ENCODE measurements at regions not wholly inside any gene's neighbourhood (a gene's known extent, or its start where the extent isn't known, plus 50 kb on each side); places are given as distances from the start of the nearest gene placed in this dataset.
A peak's percentile ranks its signal among the peaks of the same experiment; 100 is the strongest.

DNA sequence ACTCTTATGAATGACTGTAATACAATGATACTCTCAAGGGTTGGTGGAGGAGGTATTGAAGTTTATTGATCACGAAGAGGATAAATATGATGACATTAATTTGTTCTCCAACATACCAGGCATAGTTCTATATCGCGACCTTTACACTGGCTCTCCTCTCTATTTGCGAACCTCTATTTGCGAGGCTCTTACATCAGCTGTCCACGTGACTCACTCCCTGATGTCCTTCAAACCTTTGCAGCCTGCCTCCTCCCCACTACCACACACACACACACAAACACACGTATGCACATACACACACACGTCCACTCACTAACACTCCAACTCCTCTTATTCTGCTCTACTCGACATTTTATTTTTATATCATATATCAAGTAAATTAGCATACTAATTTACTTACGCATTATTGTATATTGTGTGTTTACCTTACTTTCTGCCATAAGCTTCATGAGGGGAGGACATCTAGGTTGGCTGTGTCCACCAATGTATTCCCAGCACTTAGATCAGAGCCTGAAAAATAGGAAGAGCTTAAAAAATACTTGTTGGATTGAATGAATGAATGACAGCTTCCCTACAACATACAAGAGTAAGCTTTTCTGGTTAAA lies 53.3 kb upstream of the TNFRSF21 start:
- Histone ChIP-seq H3F3A (replicated peaks; ENCODE audit: insufficient read depth) (no peaks in the 10 kb centered on the region), H3K9me2 (0 out of 2 replicates have a peak, but pooled peaks cover 2% of the 10 kb centered on the region), H3K4me3 (ENCODE audit: low read depth in 2 of 2, low read length in 1 of 2) (no peak overlapping the region), H3K4me1 (ENCODE audit: control insufficient read depth in 1 of 2, insufficient read depth in 2 of 2, low read depth in 1 of 2, low read length in 1 of 2) (no peaks in the 10 kb centered on the region), H3K79me2 (ENCODE audit: insufficient read depth) (no peaks in the 10 kb centered on the region), H4K20me1 (ENCODE audit: insufficient read depth) (no peaks in the 10 kb centered on the region), H3K36me3 (replicated peaks in 1 of 2; ENCODE audit: control insufficient read depth in 1 of 2, insufficient read depth in 2 of 2, low read length in 1 of 2) (no peaks in the 10 kb centered on the region), H3K27ac (ENCODE audit: low read depth in 2 of 2, low read length in 1 of 2) (no peak overlapping the region), H3K9me3 (no peaks in the 10 kb centered on the region), H2AFZ (ENCODE audit: low read depth) (no peak overlapping the region), H3K9ac (no peak overlapping the region), H3K4me2 (no peak overlapping the region), H3K27me3 (ENCODE audit: insufficient read depth) (no peaks in the 10 kb centered on the region; the same call in 1 of the 2 replicates)
- WGBS (ENCODE audit: low lambda C conversion rate), result 14% methylated on average over 10 of the region's 10 CpGs
- no peak for DNase-seq
- POLR2A ChIA-PET, result no interaction called here
- TF ChIP-seq, protein P1, sequence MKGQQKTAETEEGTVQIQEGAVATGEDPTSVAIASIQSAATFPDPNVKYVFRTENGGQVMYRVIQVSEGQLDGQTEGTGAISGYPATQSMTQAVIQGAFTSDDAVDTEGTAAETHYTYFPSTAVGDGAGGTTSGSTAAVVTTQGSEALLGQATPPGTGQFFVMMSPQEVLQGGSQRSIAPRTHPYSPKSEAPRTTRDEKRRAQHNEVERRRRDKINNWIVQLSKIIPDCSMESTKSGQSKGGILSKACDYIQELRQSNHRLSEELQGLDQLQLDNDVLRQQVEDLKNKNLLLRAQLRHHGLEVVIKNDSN (IDR thresholded peaks at IDR 0.05; ENCODE audit: borderline replicate concordance, low read depth), result 0 out of 2 replicates have a peak, but pooled peaks have one; percentile 20
- TF ChIP-seq RAD21 (IDR thresholded peaks at IDR 0.05; ENCODE audit: low read length), result no peak
- CTCF ChIA-PET, result no interaction called here

DNA sequence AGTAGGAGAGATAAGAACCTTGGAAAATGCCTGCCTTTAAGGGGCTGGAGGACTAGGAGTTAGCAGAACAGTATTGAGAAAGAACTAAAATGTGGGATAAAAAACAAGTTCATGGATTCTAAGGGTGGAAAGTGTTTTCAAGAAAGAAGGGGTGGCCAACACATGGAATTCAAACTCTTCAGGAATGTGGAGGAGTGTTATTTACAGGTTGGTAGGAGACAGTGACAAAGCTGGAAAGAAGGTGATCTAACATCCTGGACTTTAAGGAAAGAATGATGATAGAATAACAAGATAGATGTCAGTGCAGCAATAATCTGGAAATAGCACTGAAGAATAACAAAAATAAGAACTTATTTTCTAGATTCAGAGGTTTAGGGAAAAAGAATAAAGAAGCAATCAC lies 54.0 kb upstream of the TNFRSF21 start:
- Histone ChIP-seq H3K27me3 (ENCODE audit: insufficient read depth) (no peaks in the 10 kb centered on the region; the same call in 1 of the 2 replicates), H3K9me2 (0 out of 2 replicates have a peak, but pooled peaks cover 2% of the 10 kb centered on the region), H3K27ac (ENCODE audit: low read depth in 2 of 2, low read length in 1 of 2) (no peak overlapping the region), H3F3A (replicated peaks; ENCODE audit: insufficient read depth) (no peaks in the 10 kb centered on the region), H4K20me1 (ENCODE audit: insufficient read depth) (no peaks in the 10 kb centered on the region), H3K79me2 (ENCODE audit: insufficient read depth) (no peaks in the 10 kb centered on the region), H3K36me3 (replicated peaks in 1 of 2; ENCODE audit: control insufficient read depth in 1 of 2, insufficient read depth in 2 of 2, low read length in 1 of 2) (no peaks in the 10 kb centered on the region), H3K4me3 (ENCODE audit: low read depth in 2 of 2, low read length in 1 of 2) (no peak overlapping the region), H3K9me3 (no peaks in the 10 kb centered on the region), H2AFZ (ENCODE audit: low read depth) (no peak overlapping the region), H3K4me1 (ENCODE audit: control insufficient read depth in 1 of 2, insufficient read depth in 2 of 2, low read depth in 1 of 2, low read length in 1 of 2) (no peaks in the 10 kb centered on the region), H3K9ac (no peak overlapping the region), H3K4me2 (no peak overlapping the region)
- ChIA-PET POLR2A (no interaction called here), CTCF (interaction anchor here (0.6 kb wide), 1 partner anchor 339 kb away, joined by 3 read pairs; no protein-coding TSS in a partner anchor)
- no peak for TF ChIP-seq POLR2AphosphoS5 (IDR thresholded peaks at IDR 0.05; ENCODE audit: low read depth, low read length)
- TF ChIP-seq RCOR1 (IDR thresholded peaks at IDR 0.05; ENCODE audit: low read length), result no peak
- TF ChIP-seq GABPA (IDR thresholded peaks at IDR 0.05; ENCODE audit: low read depth), result no peak
- no peak for TF ChIP-seq RFX5 (IDR thresholded peaks at IDR 0.05; ENCODE audit: low read length)
- TF ChIP-seq EP300 (IDR thresholded peaks at IDR 0.05; ENCODE audit: borderline replicate concordance in 1 of 2, low read depth in 1 of 2, low read length in 1 of 2), result no peak
- no peak for TF ChIP-seq TCF12 (IDR thresholded peaks at IDR 0.05)
- DNase-seq, result no peak

DNA sequence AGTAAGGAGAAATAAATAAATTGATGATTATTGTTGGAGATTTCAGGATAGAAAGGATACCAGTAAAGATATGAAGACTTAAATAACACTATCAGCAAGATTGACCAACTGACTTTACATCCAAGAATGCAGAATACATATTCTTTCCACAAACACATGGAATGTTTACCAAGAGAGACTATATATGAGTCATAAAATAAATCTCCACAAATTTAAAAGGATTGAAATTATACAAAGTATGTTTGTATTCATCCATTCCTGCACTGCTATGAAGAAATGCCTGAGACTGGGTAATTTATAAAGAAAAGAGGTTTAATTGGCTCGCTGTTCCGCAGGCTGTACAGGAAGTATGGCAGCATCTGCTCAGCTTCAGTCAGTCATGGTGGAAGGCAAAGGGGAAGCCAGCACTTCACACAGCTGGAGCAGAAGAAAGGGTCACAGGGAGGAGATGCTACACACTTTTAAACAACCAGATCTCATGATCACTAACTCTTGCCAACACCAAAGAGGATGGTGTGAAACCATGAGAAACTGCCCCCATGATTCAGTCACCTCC lies 56.7 kb upstream of the TNFRSF21 start:
- H4K20me1 ChIP-seq (ENCODE audit: insufficient read depth), result no peaks in the 10 kb centered on the region
- no peak overlapping the region for H3K27ac ChIP-seq (ENCODE audit: low read depth in 2 of 2, low read length in 1 of 2)
- no peak overlapping the region for H2AFZ ChIP-seq (ENCODE audit: low read depth)
- H3K9me3 ChIP-seq, result no peaks in the 10 kb centered on the region
- no peaks in the 10 kb centered on the region for H3K36me3 ChIP-seq (replicated peaks in 1 of 2; ENCODE audit: control insufficient read depth in 1 of 2, insufficient read depth in 2 of 2, low read length in 1 of 2)
- H3K4me3 ChIP-seq (ENCODE audit: low read depth in 2 of 2, low read length in 1 of 2), result no peak overlapping the region
- 0% methylated on average over 2 of the region's 2 CpGs for WGBS (ENCODE audit: low lambda C conversion rate)
- H3K4me1 ChIP-seq (ENCODE audit: control insufficient read depth in 1 of 2, insufficient read depth in 2 of 2, low read depth in 1 of 2, low read length in 1 of 2), result no peaks in the 10 kb centered on the region
- no peak overlapping the region for H3K9ac ChIP-seq
- DNase-seq, result no peak
- H3K79me2 ChIP-seq (ENCODE audit: insufficient read depth), result no peaks in the 10 kb centered on the region
- H3K4me2 ChIP-seq, result no peak overlapping the region
- ChIA-PET CTCF (no interaction called here), POLR2A (no interaction called here)
- 0 out of 2 replicates have a peak, but pooled peaks cover 2% of the 10 kb centered on the region for H3K9me2 ChIP-seq
- no peaks in the 10 kb centered on the region for H3F3A ChIP-seq (replicated peaks; ENCODE audit: insufficient read depth)
- no peaks in the 10 kb centered on the region; the same call in 1 of the 2 replicates for H3K27me3 ChIP-seq (ENCODE audit: insufficient read depth)
- no peak for TF ChIP-seq EP300 (IDR thresholded peaks at IDR 0.05; ENCODE audit: borderline replicate concordance in 1 of 2, low read depth in 1 of 2, low read length in 1 of 2)
- no peak for TF ChIP-seq RCOR1 (IDR thresholded peaks at IDR 0.05; ENCODE audit: low read length)
- TF ChIP-seq GABPA (IDR thresholded peaks at IDR 0.05; ENCODE audit: low read depth), result no peak
- no peak for TF ChIP-seq ELF1 (IDR thresholded peaks at IDR 0.05)
- no peak for TF ChIP-seq FOXM1 (IDR thresholded peaks at IDR 0.05; ENCODE audit: low read depth)
- TF ChIP-seq FOSL2 (IDR thresholded peaks at IDR 0.05; ENCODE audit: borderline replicate concordance, low read depth), result no peak
- TF ChIP-seq FOXJ3 (CRISPR knock-in tag; IDR thresholded peaks at IDR 0.05), result no peak
- no peak for TF ChIP-seq TAF1 (IDR thresholded peaks at IDR 0.05; ENCODE audit: borderline replicate concordance, low read depth, low read length)
- TF ChIP-seq, protein P2, sequence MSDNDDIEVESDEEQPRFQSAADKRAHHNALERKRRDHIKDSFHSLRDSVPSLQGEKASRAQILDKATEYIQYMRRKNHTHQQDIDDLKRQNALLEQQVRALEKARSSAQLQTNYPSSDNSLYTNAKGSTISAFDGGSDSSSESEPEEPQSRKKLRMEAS (IDR thresholded peaks at IDR 0.05; ENCODE audit: low read depth), result no peak
- no peak for TF ChIP-seq EZH2phosphoT487 (IDR thresholded peaks at IDR 0.05; ENCODE audit: borderline replicate concordance, low read depth)
- TF ChIP-seq NFIC (IDR thresholded peaks at IDR 0.05; ENCODE audit: borderline replicate concordance), result no peak
- TF ChIP-seq, protein P3, sequence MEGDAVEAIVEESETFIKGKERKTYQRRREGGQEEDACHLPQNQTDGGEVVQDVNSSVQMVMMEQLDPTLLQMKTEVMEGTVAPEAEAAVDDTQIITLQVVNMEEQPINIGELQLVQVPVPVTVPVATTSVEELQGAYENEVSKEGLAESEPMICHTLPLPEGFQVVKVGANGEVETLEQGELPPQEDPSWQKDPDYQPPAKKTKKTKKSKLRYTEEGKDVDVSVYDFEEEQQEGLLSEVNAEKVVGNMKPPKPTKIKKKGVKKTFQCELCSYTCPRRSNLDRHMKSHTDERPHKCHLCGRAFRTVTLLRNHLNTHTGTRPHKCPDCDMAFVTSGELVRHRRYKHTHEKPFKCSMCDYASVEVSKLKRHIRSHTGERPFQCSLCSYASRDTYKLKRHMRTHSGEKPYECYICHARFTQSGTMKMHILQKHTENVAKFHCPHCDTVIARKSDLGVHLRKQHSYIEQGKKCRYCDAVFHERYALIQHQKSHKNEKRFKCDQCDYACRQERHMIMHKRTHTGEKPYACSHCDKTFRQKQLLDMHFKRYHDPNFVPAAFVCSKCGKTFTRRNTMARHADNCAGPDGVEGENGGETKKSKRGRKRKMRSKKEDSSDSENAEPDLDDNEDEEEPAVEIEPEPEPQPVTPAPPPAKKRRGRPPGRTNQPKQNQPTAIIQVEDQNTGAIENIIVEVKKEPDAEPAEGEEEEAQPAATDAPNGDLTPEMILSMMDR (IDR thresholded peaks at IDR 0.05), result no peak
- no peak for TF ChIP-seq SMC3 (IDR thresholded peaks at IDR 0.05; ENCODE audit: low read depth, low read length)
- no peak for TF ChIP-seq MEF2A (IDR thresholded peaks at IDR 0.05; ENCODE audit: borderline replicate concordance, low read depth)
